ENCODE measurements at regions not wholly inside any gene's neighbourhood (a gene's known extent, or its start where the extent isn't known, plus 50 kb on each side); places are given as distances from the start of the nearest gene placed in this dataset.

DNA sequence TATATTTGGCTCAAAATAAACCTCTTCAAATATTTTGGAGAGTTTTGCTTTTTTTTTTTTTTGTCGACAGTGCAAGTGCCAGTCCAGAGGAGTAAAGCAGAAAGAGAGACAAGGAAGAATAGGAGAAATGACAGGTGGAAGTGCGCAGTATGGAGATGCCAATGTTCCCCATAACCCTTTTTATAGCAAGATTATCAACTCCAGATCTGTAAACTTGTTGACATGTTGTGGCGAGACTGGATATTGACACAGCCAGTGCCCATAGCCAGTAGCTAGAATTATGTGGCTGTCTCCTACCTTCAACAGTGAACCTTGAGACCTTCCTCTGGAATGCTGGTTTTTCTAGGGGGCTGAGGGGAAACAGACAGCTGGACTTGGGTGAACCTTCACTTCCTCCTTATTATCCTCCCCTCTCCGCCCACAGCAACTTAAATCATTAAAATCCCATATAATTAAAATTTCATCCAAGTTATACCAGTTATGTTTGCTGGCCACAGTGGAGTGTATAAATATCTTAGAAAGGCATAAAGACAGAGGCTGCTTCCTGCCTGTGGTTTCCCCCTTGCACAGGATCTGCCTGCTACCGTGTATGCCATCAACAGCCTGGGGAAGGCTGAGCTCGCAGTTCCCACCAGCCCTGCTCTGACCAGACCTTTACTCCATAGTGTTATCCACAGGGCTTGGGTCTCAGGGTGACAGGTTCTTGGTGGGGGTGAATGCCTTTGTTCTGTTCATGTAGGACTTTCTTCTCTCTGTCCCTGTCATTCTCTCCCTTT lies 112.3 kb upstream of the ANKH start:
- Histone ChIP-seq H3K27ac (ENCODE audit: low read depth) (no peak overlapping the region), H3K4me3 (ENCODE audit: low read depth, low read length) (no peak overlapping the region), H3K4me1 (ENCODE audit: insufficient read depth) (no peaks in the 10 kb centered on the region), H3K36me3 (ENCODE audit: insufficient read depth) (no peaks in the 10 kb centered on the region)
- WGBS: 74% methylated on average over 6 of the region's 6 CpGs
- no peak for DNase-seq (ENCODE audit: extremely low spot score)

DNA sequence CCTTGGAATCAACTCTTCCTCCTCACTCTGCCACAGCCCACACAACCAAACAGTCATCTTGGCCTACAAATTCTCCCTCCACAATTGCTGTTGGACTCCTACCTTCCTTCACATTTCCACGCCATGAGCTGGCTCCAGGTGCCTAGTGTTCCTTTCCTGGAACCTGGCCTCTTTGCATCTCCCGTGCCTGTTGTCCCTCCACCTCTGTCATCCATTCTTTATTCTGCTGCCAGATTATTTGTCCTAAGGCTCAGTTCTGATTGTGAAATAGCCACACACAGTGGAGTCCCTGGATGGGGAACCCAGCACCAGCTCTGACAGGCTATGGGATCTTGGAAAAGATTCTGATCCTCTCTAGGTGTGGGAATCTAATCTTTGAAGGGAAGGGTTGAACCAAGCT lies 109.1 kb upstream of the ANKH start:
- 97% methylated on average over 2 of the region's 2 CpGs for WGBS
- H3K4me1 ChIP-seq (ENCODE audit: insufficient read depth): no peaks in the 10 kb centered on the region
- H3K27ac ChIP-seq (ENCODE audit: low read depth): no peak overlapping the region
- no peaks in the 10 kb centered on the region for H3K36me3 ChIP-seq (ENCODE audit: insufficient read depth)
- no peak overlapping the region for H3K4me3 ChIP-seq (ENCODE audit: low read depth, low read length)
- no peak for DNase-seq (ENCODE audit: extremely low spot score)

DNA sequence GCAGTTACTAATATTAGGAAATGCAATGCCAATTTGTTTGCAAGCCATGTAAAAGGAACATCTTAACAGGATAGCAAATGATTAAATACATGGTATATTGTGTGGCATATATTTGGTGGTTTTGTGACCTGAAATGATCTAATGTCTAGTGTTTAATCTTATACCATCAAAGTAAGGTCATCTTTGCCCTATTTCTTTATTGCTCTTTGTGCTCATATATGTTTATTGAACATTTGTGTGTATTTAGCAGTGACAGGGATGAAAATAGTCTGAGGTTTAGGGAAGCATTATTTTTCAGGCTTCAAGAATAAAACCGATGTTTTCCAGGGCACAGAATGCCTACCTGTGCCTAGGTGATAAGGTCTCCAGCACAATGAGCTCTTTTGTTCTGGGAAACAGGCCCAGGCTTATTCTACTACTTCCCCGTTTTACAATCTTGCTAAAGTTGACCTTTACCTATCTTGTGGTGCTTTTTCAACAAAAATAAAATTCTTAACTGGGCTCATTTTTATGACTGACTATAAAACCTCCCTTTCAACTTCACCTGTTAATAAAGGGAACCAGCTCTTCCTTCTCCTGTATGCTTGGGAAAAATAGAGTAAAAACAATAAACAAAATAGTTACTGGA lies 105.6 kb upstream of the ANKH start:
- Histone ChIP-seq H3K4me1 (ENCODE audit: insufficient read depth) (no peaks in the 10 kb centered on the region), H3K36me3 (ENCODE audit: insufficient read depth) (no peaks in the 10 kb centered on the region), H3K4me3 (ENCODE audit: low read depth, low read length) (no peak overlapping the region), H3K27ac (ENCODE audit: low read depth) (no peak overlapping the region)
- 63% methylated on average over 2 of the region's 2 CpGs for WGBS
- peak; percentile 28 for DNase-seq (ENCODE audit: extremely low spot score)

DNA sequence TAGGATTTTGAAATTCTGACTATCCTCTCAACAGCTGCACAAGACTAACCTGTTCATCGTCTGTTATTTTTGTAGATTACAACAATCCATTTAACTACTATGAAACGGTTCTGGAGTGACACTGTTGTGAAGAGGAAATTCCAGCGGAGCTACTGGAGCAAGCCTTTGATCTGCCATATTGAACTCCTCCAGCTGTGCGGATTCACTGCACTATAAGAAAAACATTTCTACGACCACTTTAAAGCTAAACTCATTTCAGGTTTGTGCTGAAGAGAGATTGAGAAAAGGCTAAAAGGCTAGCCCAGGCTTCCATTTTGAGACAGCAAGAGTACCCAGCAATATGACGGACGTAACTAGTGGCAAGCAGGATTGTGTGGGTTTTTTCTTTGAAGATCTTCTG lies 104.9 kb upstream of the ANKH start:
- no peaks in the 10 kb centered on the region for H3K4me1 ChIP-seq (ENCODE audit: insufficient read depth)
- DNase-seq (ENCODE audit: extremely low spot score): no peak
- WGBS: 47% methylated on average over 7 of the region's 7 CpGs
- H3K36me3 ChIP-seq (ENCODE audit: insufficient read depth): no peaks in the 10 kb centered on the region
- no peak overlapping the region for H3K4me3 ChIP-seq (ENCODE audit: low read depth, low read length)
- no peak overlapping the region for H3K27ac ChIP-seq (ENCODE audit: low read depth)

DNA sequence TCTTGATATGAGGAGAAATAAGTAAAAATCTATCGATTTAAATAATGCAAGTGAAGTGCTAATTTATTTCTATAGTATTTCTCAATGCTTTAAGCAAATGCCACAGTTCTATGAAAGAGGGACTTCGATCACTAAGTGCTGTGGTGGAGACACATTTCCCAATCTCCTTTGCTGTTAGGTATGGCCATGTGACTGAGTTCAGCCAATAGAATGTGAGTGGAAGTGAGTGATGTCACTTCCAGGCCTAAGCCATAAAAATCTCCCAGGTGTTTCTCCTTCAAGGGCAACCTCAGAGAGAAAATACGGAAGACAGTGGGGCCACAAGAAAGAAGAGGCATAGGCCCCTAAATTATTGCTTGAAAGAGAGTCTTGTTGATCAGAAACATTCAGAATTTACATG lies 100.3 kb upstream of the ANKH start:
- no peak for DNase-seq (ENCODE audit: extremely low spot score)
- Histone ChIP-seq H3K36me3 (ENCODE audit: insufficient read depth) (no peaks in the 10 kb centered on the region), H3K27ac (ENCODE audit: low read depth) (no peak overlapping the region), H3K4me3 (ENCODE audit: low read depth, low read length) (no peak overlapping the region), H3K4me1 (ENCODE audit: insufficient read depth) (no peaks in the 10 kb centered on the region)
- 96% methylated on average over 3 of the region's 3 CpGs for WGBS

DNA sequence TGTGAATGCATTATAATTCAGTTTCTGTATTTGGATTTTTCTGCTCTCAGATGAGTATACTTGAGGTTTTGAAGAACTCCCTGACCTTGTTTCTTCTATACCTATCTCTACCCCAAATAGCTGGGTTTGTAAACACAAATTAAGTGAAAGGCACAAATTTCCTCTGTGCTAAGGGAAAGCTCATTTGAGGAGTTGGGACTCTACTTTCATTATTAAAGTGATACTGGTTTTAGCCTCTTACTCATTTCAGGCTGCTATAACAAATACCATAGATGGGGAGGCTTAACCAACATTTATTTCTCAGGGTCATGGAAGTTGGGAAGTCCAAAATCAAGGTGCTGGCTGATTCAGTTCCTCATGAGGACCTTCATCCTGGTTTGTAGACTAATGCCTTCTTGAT lies 97.2 kb upstream of the ANKH start:
- H3K4me3 ChIP-seq (ENCODE audit: low read depth, low read length): no peak overlapping the region
- H3K4me1 ChIP-seq (ENCODE audit: insufficient read depth): no peaks in the 10 kb centered on the region
- no peaks in the 10 kb centered on the region for H3K36me3 ChIP-seq (ENCODE audit: insufficient read depth)
- no peak for DNase-seq (ENCODE audit: extremely low spot score)
- H3K27ac ChIP-seq (ENCODE audit: low read depth): no peak overlapping the region

DNA sequence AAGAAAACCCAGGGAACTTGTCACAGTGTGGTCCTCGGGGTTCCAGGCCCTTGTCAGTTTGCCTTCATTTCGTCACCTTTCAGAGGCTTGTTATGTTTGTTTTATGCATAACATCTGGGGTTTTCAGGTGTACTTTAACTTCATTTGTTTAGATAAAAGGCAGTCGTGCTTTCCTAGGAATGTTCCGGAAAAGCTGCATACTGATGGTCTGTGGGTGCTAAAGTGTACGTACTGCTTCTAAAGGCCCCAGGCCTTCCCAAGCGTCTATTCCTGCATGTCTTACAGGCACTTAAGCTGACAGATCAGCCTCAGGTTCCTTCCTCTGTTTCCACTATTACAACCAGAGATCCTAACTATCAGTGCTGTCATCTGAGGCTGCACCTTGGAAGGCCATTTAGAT lies 95.6 kb upstream of the ANKH start:
- Histone ChIP-seq H3K36me3 (ENCODE audit: insufficient read depth) (no peaks in the 10 kb centered on the region), H3K4me1 (ENCODE audit: insufficient read depth) (no peaks in the 10 kb centered on the region), H3K27ac (ENCODE audit: low read depth) (no peak overlapping the region), H3K4me3 (ENCODE audit: low read depth, low read length) (no peak overlapping the region)
- no peak for DNase-seq (ENCODE audit: extremely low spot score)
- WGBS: 84% methylated on average over 6 of the region's 6 CpGs

DNA sequence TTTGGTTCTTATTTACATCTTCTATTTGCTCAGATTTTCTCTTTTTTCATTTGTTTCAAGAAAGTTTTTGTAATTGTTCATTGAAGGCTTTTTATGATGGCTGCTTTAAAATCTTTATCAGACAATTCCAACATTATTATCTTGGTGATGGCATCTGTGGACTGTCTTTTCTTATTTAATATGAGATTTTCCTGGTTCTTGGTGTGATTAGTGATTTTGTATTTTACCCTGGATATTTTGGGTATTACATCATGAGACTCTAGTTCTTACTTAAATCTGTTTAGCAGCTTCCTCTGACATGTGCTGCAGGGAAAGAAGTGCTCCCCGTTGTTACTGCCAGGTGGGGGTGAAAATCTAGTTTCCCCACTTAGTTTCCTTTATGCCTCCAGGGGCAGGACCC lies 94.2 kb upstream of the ANKH start:
- no peak overlapping the region for H3K27ac ChIP-seq (ENCODE audit: low read depth)
- WGBS: 68% methylated on average over 1 of the region's 1 CpG

DNA sequence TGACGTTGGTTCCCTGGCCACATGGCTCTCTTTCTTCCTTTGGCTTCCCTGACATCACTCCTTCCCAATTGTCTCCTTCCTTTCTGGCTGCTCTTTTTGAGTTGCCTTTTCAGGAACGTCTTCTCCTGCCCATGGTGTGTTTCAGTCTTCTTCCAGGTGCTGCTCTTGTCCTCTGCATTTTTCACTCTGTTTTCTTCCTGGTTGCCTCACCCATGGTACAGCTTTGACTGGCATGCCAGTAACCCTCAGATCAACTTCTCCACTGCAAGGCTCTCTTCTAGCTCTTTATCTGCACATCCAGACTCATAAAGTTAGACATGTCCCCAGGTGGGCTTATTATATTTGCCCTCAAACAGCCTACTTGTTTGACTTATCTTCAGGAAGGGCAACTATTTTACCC lies 91.0 kb upstream of the ANKH start:
- Histone ChIP-seq H3K36me3 (ENCODE audit: insufficient read depth) (no peaks in the 10 kb centered on the region), H3K4me1 (ENCODE audit: insufficient read depth) (no peaks in the 10 kb centered on the region), H3K4me3 (ENCODE audit: low read depth, low read length) (no peak overlapping the region), H3K27ac (ENCODE audit: low read depth) (no peak overlapping the region)
- WGBS: 71% methylated on average over 2 of the region's 2 CpGs
- no peak for DNase-seq (ENCODE audit: extremely low spot score)

More for the DNA sequence above, 94.2 kb upstream of the ANKH start:
- no peaks in the 10 kb centered on the region for H3K4me1 ChIP-seq (ENCODE audit: insufficient read depth)
- H3K36me3 ChIP-seq (ENCODE audit: insufficient read depth): no peaks in the 10 kb centered on the region
- DNase-seq (ENCODE audit: extremely low spot score): no peak
- H3K4me3 ChIP-seq (ENCODE audit: low read depth, low read length): no peak overlapping the region

DNA sequence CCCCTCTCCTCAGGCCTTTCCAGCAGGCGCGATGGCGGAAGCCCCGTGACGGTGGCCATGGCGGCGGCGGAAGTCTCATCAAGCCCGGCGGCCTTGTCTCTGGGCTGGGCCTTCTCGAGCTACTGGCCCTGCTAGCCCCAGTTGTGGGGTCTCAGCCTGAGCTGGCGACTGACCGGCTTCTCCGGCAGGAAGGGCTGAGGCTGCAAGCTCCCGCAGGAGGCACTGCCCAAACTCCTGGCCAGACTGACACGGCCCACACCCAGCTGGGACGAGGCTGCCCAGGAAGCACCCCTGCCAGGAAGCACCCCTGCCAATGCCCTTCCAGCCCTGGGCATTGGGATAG lies 88.5 kb upstream of the ANKH start:
- WGBS: 94% methylated on average over 17 of the region's 17 CpGs
- Histone ChIP-seq H3K4me3 (ENCODE audit: low read depth, low read length) (no peak overlapping the region), H3K27ac (ENCODE audit: low read depth) (no peak overlapping the region), H3K36me3 (ENCODE audit: insufficient read depth) (no peaks in the 10 kb centered on the region), H3K4me1 (ENCODE audit: insufficient read depth) (no peaks in the 10 kb centered on the region)
- DNase-seq (ENCODE audit: extremely low spot score): no peak

DNA sequence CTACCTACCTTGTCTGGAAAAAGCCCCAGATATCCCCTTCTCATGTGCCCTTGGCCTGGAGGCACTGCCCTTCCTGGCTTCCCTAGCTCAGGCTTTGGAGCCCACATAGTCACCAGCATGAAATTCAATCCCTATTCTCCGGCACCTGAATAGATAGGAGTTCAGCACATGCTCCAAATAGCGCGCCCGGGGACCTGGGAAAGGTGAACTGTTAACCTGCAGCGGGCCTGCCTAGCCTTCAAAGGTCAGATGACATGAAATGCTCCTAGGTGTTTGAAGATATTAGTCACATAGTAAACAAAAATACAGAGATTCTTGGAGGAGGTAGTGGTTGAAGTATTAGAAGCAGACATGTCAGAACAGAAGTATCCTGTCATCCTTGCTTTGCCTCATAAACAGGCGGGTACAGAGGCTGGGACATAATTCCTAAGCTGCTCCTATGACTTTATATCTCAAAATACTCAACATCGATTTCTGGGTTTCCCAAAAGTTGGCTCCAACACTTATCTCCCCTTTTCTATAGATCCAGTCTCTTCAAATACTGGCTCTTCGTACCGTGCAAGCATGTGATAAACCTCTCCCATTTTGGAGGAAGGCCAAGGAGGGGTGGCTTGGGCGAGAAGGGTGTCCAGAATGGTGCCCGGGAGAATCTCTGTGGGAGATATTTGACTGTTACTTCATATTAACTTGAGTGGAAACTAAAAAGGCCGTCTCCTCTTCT lies 88.0 kb upstream of the ANKH start:
- WGBS: 74% methylated on average over 12 of the region's 12 CpGs
- Histone ChIP-seq H3K4me1 (ENCODE audit: insufficient read depth) (no peaks in the 10 kb centered on the region), H3K36me3 (ENCODE audit: insufficient read depth) (no peaks in the 10 kb centered on the region), H3K4me3 (ENCODE audit: low read depth, low read length) (no peak overlapping the region), H3K27ac (ENCODE audit: low read depth) (no peak overlapping the region)
- no peak for DNase-seq (ENCODE audit: extremely low spot score)

DNA sequence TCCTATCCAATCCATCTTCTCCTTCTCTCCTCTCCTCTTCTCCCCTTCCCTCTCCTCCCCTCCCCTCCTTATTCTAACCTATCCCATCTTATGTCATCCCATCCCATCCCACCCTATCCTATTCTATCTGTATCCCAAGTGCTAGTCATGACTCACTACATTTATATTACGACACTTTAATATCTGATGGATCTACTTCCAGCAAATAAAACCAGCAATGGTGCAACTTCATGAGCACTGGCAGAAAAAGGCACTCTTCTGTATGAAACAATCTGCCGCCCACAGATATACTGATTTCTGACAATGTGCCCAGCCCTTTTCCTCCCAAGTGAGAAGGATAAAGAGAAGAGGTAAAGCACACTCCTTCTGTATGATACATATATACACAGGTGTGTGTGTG lies 86.6 kb upstream of the ANKH start:
- Histone ChIP-seq H3K36me3 (ENCODE audit: insufficient read depth) (no peaks in the 10 kb centered on the region), H3K4me1 (ENCODE audit: insufficient read depth) (no peaks in the 10 kb centered on the region), H3K27ac (ENCODE audit: low read depth) (no peak overlapping the region), H3K4me3 (ENCODE audit: low read depth, low read length) (no peak overlapping the region)
- 76% methylated on average over 2 of the region's 2 CpGs for WGBS
- no peak for DNase-seq (ENCODE audit: extremely low spot score)

DNA sequence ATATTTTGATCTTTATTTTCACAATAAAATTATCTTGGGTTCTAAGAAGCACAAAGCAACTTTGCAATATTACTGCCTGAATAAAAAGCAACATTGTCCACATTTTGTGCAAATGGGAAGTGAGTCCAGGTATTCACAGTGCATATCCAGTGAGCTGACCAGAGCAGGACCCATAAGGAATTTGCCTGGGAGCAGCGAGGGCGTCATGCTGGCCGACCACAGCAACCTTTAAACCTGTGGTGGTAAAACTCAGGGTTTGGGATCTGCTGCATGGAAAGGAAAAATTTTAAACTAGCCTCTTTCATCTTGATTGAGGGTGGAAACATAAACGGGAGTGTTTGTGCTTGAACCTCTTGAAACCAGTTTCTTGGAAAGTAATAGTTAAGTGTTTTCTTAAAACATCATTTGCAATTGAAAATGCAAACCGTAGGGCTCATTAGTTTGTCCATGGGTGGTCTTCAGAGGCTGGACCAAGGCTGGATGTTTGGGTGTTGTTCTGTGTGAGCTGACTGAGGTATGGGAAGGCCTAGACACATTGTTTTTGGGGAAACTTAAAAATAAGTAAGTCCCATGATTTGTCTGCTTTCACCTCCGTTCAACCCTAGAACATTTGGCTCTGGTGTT lies 85.0 kb upstream of the ANKH start:
- Histone ChIP-seq H3K4me3 (ENCODE audit: low read depth, low read length) (no peak overlapping the region), H3K27ac (ENCODE audit: low read depth) (no peak overlapping the region), H3K4me1 (ENCODE audit: insufficient read depth) (no peaks in the 10 kb centered on the region), H3K36me3 (ENCODE audit: insufficient read depth) (no peaks in the 10 kb centered on the region)
- DNase-seq (ENCODE audit: extremely low spot score): no peak
- WGBS: 89% methylated on average over 6 of the region's 6 CpGs
